Esophagus muscularis mucosa (tissue), 4 donors: ENCODE measurements at regions not wholly inside any gene's neighbourhood (a gene's known extent, or its start where the extent isn't known, plus 50 kb on each side); places are given as distances from the start of the nearest gene placed in this dataset.

ENCODE experiments used
- DNase-seq: peaks from one replicate; pipeline ENCODE4 v3.0.0-alpha.2; 2017; ENCODE audit errors: extremely low spot score
- H3K27ac ChIP-seq, 4 donors: fragments of 200-600 bp; sonication (generic); replicated peaks in 1 of 4; 1 replicate in 3 of 4; 2 replicates in 1 of 4; pipeline ENCODE4 v1.5.1; 2016 to 2019; ENCODE audit warnings: mild to moderate bottlenecking in 1 of 4
- H3K27me3 ChIP-seq, 4 donors: fragments of 200-600 bp; sonication (generic); one replicate each; pipeline versions ENCODE4 v1.5.1 to v1.6.0; 2016 to 2019
- H3K36me3 ChIP-seq, 4 donors: fragments of 200-600 bp; sonication (generic); one replicate each; pipeline ENCODE4 v1.5.1; 2016 to 2019
- H3K4me1 ChIP-seq, 4 donors: fragments of 200-600 bp; sonication (generic); one replicate each; pipeline ENCODE4 v1.5.1; 2016 to 2019
- H3K4me3 ChIP-seq, 4 donors: fragments of 200-600 bp; sonication (generic); 1 replicate in 2 of 4; 2 replicates in 2 of 4; pipeline ENCODE4 v1.5.1; 2016 to 2019; ENCODE audit warnings: mild to moderate bottlenecking in 4 of 4, moderate library complexity in 1 of 4
- H3K9me3 ChIP-seq, 4 donors: fragments of 200-600 bp; sonication (generic); 1 replicate in 3 of 4; 2 replicates in 1 of 4; pipeline ENCODE4 v1.5.1; 2016 to 2019
- CTCF ChIP-seq, 3 experiments: fragments of 200-600 bp in 2 of 3; fragments of 450-650 bp in 1 of 3; sonication (generic) in 2 of 3; IDR thresholded peaks; one replicate each; pipeline ENCODE4 v1.5.1; 2017 to 2019; ENCODE audit warnings: antibody characterized with exemption in 3 of 3, mild to moderate bottlenecking in 2 of 3, moderate library complexity in 1 of 3
- EP300 ChIP-seq: sonication (generic); formaldehyde crosslinking; IDR thresholded peaks from one replicate; pipeline ENCODE4 v1.6.1; 2017; ENCODE audit warnings: antibody characterized with exemption
- POLR2A ChIP-seq: fragments of 450-650 bp; IDR thresholded peaks from one replicate; pipeline ENCODE4 v1.6.1; 2017; ENCODE audit warnings: antibody characterized with exemption, moderate library complexity, mild to moderate bottlenecking, low read depth
- POLR2AphosphoS5 ChIP-seq, 2 donors: sonication (generic); formaldehyde crosslinking; IDR thresholded peaks; one replicate each; pipeline ENCODE4 v1.6.1; 2017; ENCODE audit warnings: antibody characterized with exemption in 2 of 2
- WGBS: methylation state at CpG from one replicate; pipeline ENCODE4 v1.1.5; 2018; 5-methylcytosine and 5-hydroxymethylcytosine counted together
- intact Hi-C: fragments of 100-400 bp; cut with DNase I; formaldehyde crosslinking; loops from one replicate; pipeline ENCODE4 v1.15.1; 2023

GRCh38 chr1:244955661-244956060 lies 91.3 kb upstream of the HNRNPU start:
- Histone ChIP-seq H3K4me1 (no peaks in the 10 kb centered on the region), H3K27me3 (no peaks in the 10 kb centered on the region), H3K4me3 (no peak overlapping the region), H3K36me3 (no peaks in the 10 kb centered on the region), H3K27ac (no peak overlapping the region), H3K9me3 (no peaks in the 10 kb centered on the region)
- intact Hi-C loops = no loop called here
- 91% methylated on average over 5 of the region's 5 CpGs for WGBS
- DNase-seq = no peak
- TF ChIP-seq EP300 (no peak), POLR2A (no peak), POLR2AphosphoS5 (IDR thresholded peaks at IDR 0.05) (no peak), CTCF (IDR thresholded peaks at IDR 0.05) (no peak)

GRCh38 chr1:244954359-244954758 lies 90.0 kb upstream of the HNRNPU start:
- intact Hi-C loops = no loop called here
- no peaks in the 10 kb centered on the region for H3K27me3 ChIP-seq
- no peak overlapping the region for H3K27ac ChIP-seq
- WGBS = 56% methylated on average over 2 of the region's 2 CpGs
- H3K9me3 ChIP-seq = no peaks in the 10 kb centered on the region
- no peak for TF ChIP-seq EP300
- TF ChIP-seq POLR2A = no peak
- TF ChIP-seq POLR2AphosphoS5 (IDR thresholded peaks at IDR 0.05) = no peak
- no peak for TF ChIP-seq CTCF (IDR thresholded peaks at IDR 0.05)
- H3K36me3 ChIP-seq = no peaks in the 10 kb centered on the region
- H3K4me1 ChIP-seq = no peaks in the 10 kb centered on the region
- no peak for DNase-seq
- no peak overlapping the region for H3K4me3 ChIP-seq

- DNase-seq = no peak
- no peaks in the 10 kb centered on the region for H3K27me3 ChIP-seq
- H3K4me3 ChIP-seq = no peak overlapping the region
- no peak for TF ChIP-seq CTCF (IDR thresholded peaks at IDR 0.05)
- no peak for TF ChIP-seq EP300
- WGBS = 67% methylated on average over 4 of the region's 4 CpGs
- intact Hi-C loops = no loop called here
- H3K9me3 ChIP-seq = no peaks in the 10 kb centered on the region
- no peaks in the 10 kb centered on the region for H3K36me3 ChIP-seq
- H3K4me1 ChIP-seq = no peaks in the 10 kb centered on the region
- no peak overlapping the region for H3K27ac ChIP-seq
Measured at GRCh38 chr1:244953901-244954300, 89.6 kb upstream of the HNRNPU start.

DNA sequence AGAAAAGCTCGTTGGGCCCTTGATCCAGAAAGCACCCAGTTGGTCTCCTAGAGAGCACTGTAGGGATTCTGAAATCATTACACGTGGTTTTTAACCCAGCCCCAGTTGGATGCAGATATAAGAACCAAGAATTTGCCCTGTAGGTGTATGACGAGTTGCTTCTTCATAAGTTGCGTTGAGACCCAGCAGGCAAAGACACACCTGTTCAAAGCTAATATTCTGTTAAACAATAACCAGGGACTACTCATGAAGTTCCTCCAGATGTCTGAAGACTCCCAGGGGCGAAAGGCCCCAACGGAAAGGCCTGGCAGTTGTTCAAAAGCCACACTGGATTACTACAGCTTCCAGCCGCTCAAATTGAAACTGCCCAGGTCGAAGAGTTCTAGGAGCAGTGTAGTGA lies 88.6 kb upstream of the HNRNPU start:
- H3K36me3 ChIP-seq = no peaks in the 10 kb centered on the region
- intact Hi-C loops = no loop called here
- no peaks in the 10 kb centered on the region for H3K9me3 ChIP-seq
- no peak overlapping the region for H3K4me3 ChIP-seq
- WGBS = 76% methylated on average over 8 of the region's 8 CpGs
- no peak overlapping the region for H3K27ac ChIP-seq
- no peaks in the 10 kb centered on the region for H3K27me3 ChIP-seq
- no peak for DNase-seq
- TF ChIP-seq POLR2A (no peak), CTCF (IDR thresholded peaks at IDR 0.05) (no peak), EP300 (no peak), POLR2AphosphoS5 (IDR thresholded peaks at IDR 0.05) (no peak)
- H3K4me1 ChIP-seq = no peaks in the 10 kb centered on the region

GRCh38 chr1:244952280-244952933 lies 88.1 kb upstream of the HNRNPU start:
- Histone ChIP-seq H3K9me3 (no peaks in the 10 kb centered on the region), H3K4me3 (no peak overlapping the region), H3K4me1 (no peaks in the 10 kb centered on the region), H3K27me3 (no peaks in the 10 kb centered on the region), H3K36me3 (no peaks in the 10 kb centered on the region), H3K27ac (no peak overlapping the region)
- TF ChIP-seq EP300 = no peak
- TF ChIP-seq CTCF (IDR thresholded peaks at IDR 0.05) = no peak
- no peak for TF ChIP-seq POLR2AphosphoS5 (IDR thresholded peaks at IDR 0.05)
- no peak for TF ChIP-seq POLR2A
- WGBS = 95% methylated on average over 5 of the region's 5 CpGs
- intact Hi-C loops = no loop called here
- no peak for DNase-seq
